Smooth muscle cell (in vitro differentiated cells): ENCODE measurements at regions not wholly inside any gene's neighbourhood (a gene's known extent, or its start where the extent isn't known, plus 50 kb on each side); places are given as distances from the start of the nearest gene placed in this dataset.
A peak's percentile ranks its signal among the peaks of the same experiment; 100 is the strongest.

Experiments used
- DNase-seq: peaks from one replicate; lab custom pipeline; 2025; ENCODE audit not compliant: unreplicated experiment; lab: John Stamatoyannopoulos, UW
- H2AFZ ChIP-seq: fragments of 200-600 bp; sonication (generic); 2 replicates; pipeline ENCODE4 v1.6.0; 2016; ENCODE audit warnings: antibody characterized with exemption, low read depth, mild to moderate bottlenecking
- H3F3A ChIP-seq: fragments of 200-600 bp; sonication (generic); 2 replicates; pipeline ENCODE4 v1.6.0; 2017; ENCODE audit warnings: antibody characterized with exemption, low read depth
- H3K27ac ChIP-seq: fragments of 200-600 bp; sonication (generic); 2 replicates; pipeline ENCODE4 v1.5.1; 2016; ENCODE audit warnings: low read depth, mild to moderate bottlenecking
- H3K27me3 ChIP-seq: fragments of 200-600 bp; sonication (generic); 2 replicates; pipeline ENCODE4 v1.6.1; 2016; ENCODE audit warnings: low read depth, mild to moderate bottlenecking
- H3K36me3 ChIP-seq: fragments of 200-600 bp; sonication (generic); 2 replicates; pipeline ENCODE4 v1.5.1; 2016; ENCODE audit warnings: low read depth
- H3K4me1 ChIP-seq: fragments of 200-600 bp; sonication (generic); 2 replicates; pipeline ENCODE4 v1.5.1; 2016; ENCODE audit warnings: low read depth
- H3K4me2 ChIP-seq: fragments of 200-600 bp; sonication (generic); 2 replicates; pipeline ENCODE4 v1.6.0; 2016; ENCODE audit warnings: mild to moderate bottlenecking
- H3K4me3 ChIP-seq: fragments of 200-600 bp; sonication (generic); 2 replicates; pipeline ENCODE4 v1.5.1; 2016; ENCODE audit warnings: mild to moderate bottlenecking
- H3K79me2 ChIP-seq: fragments of 200-600 bp; sonication (generic); 2 replicates; pipeline ENCODE4 v1.6.0; 2016; ENCODE audit warnings: low read depth, mild to moderate bottlenecking
- H3K9ac ChIP-seq: fragments of 200-600 bp; sonication (generic); 2 replicates; pipeline ENCODE4 v1.6.0; 2016; ENCODE audit warnings: low read depth
- H3K9me3 ChIP-seq: fragments of 200-600 bp; sonication (generic); replicated peaks from 2 replicates; pipeline ENCODE4 v1.5.1; 2016; ENCODE audit warnings: low read depth
- H4K20me1 ChIP-seq: fragments of 200-600 bp; sonication (generic); 2 replicates; pipeline ENCODE4 v1.6.0; 2016; ENCODE audit warnings: low read depth
- WGBS: methylation state at CpG from one replicate; pipeline ENCODE4 v1.1.7; 2016; ENCODE audit warnings: low lambda C conversion rate; 5-methylcytosine and 5-hydroxymethylcytosine counted together
- TF ChIP-seq, protein P1 (sequence below): fragments of 200-600 bp; sonication (generic); IDR thresholded peaks from 2 replicates; pipeline ENCODE4 v1.5.1; 2017; ENCODE audit warnings: borderline replicate concordance, mild to moderate bottlenecking, antibody characterized with exemption; ENCODE audit not compliant: insufficient read depth, poor library complexity, severe bottlenecking

DNA sequence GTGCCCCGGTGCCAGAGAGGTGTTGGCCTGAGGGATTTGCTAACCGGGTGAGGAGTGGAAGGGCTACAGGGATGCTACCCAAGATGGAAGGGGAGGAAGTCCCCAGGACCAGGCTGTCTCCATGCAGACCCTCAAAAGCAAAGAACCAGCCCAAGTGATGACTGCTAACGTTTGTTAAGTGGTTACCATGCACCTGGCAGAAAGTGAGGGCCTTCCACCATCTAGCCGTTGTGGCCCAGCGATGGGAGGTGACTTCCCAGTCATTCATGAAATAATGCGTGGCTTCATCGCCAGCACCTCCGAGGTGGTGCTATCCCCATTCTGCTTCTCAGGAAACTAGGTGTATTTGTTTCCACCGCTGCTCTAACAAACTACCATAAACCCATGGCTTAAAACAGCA lies 86.8 kb upstream of the LANCL2 start:
- H3K4me2 ChIP-seq: no peak overlapping the region
- no peaks in the 10 kb centered on the region for H3K27me3 ChIP-seq
- H3K79me2 ChIP-seq: no peaks in the 10 kb centered on the region
- TF ChIP-seq, protein P1, sequence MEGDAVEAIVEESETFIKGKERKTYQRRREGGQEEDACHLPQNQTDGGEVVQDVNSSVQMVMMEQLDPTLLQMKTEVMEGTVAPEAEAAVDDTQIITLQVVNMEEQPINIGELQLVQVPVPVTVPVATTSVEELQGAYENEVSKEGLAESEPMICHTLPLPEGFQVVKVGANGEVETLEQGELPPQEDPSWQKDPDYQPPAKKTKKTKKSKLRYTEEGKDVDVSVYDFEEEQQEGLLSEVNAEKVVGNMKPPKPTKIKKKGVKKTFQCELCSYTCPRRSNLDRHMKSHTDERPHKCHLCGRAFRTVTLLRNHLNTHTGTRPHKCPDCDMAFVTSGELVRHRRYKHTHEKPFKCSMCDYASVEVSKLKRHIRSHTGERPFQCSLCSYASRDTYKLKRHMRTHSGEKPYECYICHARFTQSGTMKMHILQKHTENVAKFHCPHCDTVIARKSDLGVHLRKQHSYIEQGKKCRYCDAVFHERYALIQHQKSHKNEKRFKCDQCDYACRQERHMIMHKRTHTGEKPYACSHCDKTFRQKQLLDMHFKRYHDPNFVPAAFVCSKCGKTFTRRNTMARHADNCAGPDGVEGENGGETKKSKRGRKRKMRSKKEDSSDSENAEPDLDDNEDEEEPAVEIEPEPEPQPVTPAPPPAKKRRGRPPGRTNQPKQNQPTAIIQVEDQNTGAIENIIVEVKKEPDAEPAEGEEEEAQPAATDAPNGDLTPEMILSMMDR: no peak
- H4K20me1 ChIP-seq: no peaks in the 10 kb centered on the region
- H2AFZ ChIP-seq: no peak overlapping the region
- WGBS: 91% methylated on average over 9 of the region's 9 CpGs
- no peak overlapping the region for H3K27ac ChIP-seq
- no peaks in the 10 kb centered on the region for H3K36me3 ChIP-seq
- no peak for DNase-seq
- H3F3A ChIP-seq: no peaks in the 10 kb centered on the region
- H3K9me3 ChIP-seq: no peaks in the 10 kb centered on the region
- H3K9ac ChIP-seq: no peak overlapping the region
- H3K4me1 ChIP-seq: no peaks in the 10 kb centered on the region
- H3K4me3 ChIP-seq: no peak overlapping the region

DNA sequence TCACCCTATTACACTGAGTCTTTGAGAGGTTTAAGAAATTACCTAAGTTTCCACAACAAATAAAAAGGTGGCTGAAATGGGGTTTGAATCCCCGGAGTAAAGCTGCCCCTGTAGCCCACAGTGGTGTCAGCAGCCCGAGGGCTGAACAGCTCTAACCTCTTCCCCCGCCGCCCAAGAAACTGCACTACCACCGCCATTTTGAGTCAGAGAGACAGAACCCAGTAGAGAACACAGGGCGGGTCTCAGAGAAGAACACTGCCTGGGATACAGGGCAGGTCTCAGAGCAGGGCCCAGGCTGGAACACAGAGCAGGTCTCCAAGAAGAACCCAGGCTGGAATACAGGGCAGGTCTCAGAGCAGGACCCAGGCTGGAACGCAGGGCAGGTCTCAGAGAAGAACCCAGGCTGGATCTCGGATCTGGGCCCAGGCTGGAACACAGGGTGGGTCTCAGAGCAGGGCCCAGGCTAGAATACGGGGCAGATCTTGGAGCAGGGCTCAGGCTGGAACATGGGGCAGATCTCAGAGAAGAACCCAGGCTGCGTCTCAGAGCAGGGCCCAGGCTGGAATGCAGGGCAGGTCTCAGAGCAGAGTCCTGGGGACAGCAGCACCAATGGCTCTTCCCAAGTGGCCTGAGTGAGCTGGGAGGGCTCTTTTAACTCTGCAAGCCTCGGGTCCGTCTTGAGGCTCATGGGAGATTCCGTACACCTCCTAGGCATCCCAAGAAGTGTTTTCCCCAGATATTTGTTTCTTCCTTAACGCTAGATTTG lies 85.9 kb upstream of the LANCL2 start:
- Histone ChIP-seq H3K27ac (no peak overlapping the region), H3K79me2 (no peaks in the 10 kb centered on the region), H3K4me3 (no peak overlapping the region), H3K4me1 (no peaks in the 10 kb centered on the region), H3K27me3 (no peaks in the 10 kb centered on the region), H3K9ac (no peak overlapping the region), H3K4me2 (no peak overlapping the region), H2AFZ (no peak overlapping the region), H3F3A (no peaks in the 10 kb centered on the region), H4K20me1 (no peaks in the 10 kb centered on the region), H3K9me3 (no peaks in the 10 kb centered on the region), H3K36me3 (no peaks in the 10 kb centered on the region)
- DNase-seq: no peak
- WGBS: 85% methylated on average over 14 of the region's 14 CpGs
- TF ChIP-seq, protein P1: no peak

DNA sequence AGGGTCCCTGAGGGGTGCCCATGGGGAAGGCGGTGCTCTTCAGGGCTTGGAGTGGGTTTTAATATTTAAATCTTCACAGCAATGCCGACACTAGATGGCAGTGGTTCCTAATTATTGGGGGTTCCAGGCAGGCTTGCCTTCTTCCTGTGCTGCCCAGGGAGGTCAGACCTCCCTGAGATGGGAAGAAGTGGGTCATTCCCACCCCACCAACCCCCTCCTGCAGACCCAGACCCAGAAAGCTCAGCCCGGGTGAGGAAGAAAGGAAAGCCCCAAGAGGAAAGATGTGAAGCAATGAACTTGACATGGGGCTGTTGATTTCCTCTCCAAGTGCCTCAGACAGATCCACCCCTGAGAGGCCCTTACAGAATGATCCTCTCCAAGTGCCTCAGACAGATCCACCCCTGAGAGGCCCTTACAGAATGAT lies 85.1 kb upstream of the LANCL2 start:
- TF ChIP-seq, protein P1: peak; percentile 78
- Histone ChIP-seq H3K79me2 (no peaks in the 10 kb centered on the region), H3K4me2 (no peak overlapping the region), H3K9ac (no peak overlapping the region), H3K27ac (no peak overlapping the region), H4K20me1 (no peaks in the 10 kb centered on the region), H3K9me3 (no peaks in the 10 kb centered on the region), H3K4me3 (no peak overlapping the region), H3K36me3 (no peaks in the 10 kb centered on the region), H3K27me3 (no peaks in the 10 kb centered on the region), H3K4me1 (no peaks in the 10 kb centered on the region), H3F3A (no peaks in the 10 kb centered on the region), H2AFZ (peak overlapping the region; percentile 6)
- DNase-seq: peak; percentile 8
- WGBS: 16% methylated on average over 3 of the region's 3 CpGs

DNA sequence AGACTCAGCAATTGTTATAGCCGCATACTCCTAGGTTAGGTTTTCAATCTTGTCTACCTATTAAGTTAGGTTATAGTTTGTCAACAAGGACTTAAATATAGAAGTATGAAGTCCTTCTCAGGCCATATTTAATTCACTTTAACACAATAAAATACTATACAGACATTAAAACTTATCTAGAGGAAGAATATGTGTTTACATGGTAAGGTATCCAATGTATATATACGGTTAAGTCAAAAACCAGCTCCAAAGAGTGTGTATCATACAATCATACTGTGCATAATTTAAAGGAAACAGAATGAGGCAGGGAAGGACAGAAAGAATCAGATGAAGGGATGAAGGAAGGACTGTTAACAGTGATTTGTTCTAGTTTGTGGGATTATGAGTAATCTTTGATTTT lies 79.5 kb upstream of the LANCL2 start:
- no peak overlapping the region for H3K27ac ChIP-seq
- H3K79me2 ChIP-seq: no peaks in the 10 kb centered on the region
- H3K9me3 ChIP-seq: no peaks in the 10 kb centered on the region
- H3F3A ChIP-seq: no peaks in the 10 kb centered on the region
- no peaks in the 10 kb centered on the region for H3K36me3 ChIP-seq
- H2AFZ ChIP-seq: no peak overlapping the region
- no peak overlapping the region for H3K9ac ChIP-seq
- H4K20me1 ChIP-seq: no peaks in the 10 kb centered on the region
- H3K4me2 ChIP-seq: no peak overlapping the region
- DNase-seq: no peak
- H3K4me1 ChIP-seq: no peaks in the 10 kb centered on the region
- whole genome bisulfite sequencing: 93% methylated on average over 2 of the region's 2 CpGs
- TF ChIP-seq, protein P1: no peak
- H3K4me3 ChIP-seq: no peak overlapping the region
- H3K27me3 ChIP-seq: peaks cover 5% of the 10 kb centered on the region
